ENCODE measurements at regions not wholly inside any gene's neighbourhood (a gene's known extent, or its start where the extent isn't known, plus 50 kb on each side); places are given as distances from the start of the nearest gene placed in this dataset.
"Not testable (repeated sequence)": the region's sequence is repeated elsewhere in the genome, so short reads cannot be mapped to it uniquely, and the experiment has no call there.

- H3K36me3 ChIP-seq: no peaks in the 10 kb centered on the region
- no peak overlapping the region for H3K4me3 ChIP-seq
- DNase-seq: no peak
- H3K4me1 ChIP-seq: peaks cover 0 to 14% (median 2%) of the 10 kb centered on the region in 4 donors
- no peaks in the 10 kb centered on the region for H3K27me3 ChIP-seq
- 54 to 60% methylated on average over 5 of the region's 5 CpGs for WGBS, 2 donors
- TF ChIP-seq EP300 (IDR thresholded peaks at IDR 0.05): no peak
- TF ChIP-seq POLR2AphosphoS5 (IDR thresholded peaks at IDR 0.05): no peak
- TF ChIP-seq CTCF (IDR thresholded peaks at IDR 0.05): no peak
- no peak for TF ChIP-seq POLR2A (IDR thresholded peaks at IDR 0.05)
- H3K9me3 ChIP-seq: no peaks in the 10 kb centered on the region
- no peak overlapping the region for H3K27ac ChIP-seq
- ATAC-seq (ENCODE audit: low FRiP score in 2 of 2): no peak
These were observed 73.0 kb upstream of the PRSS3 start for GRCh38 chr9:33722359-33722675.

- H3K4me3 ChIP-seq: no peak overlapping the region
- no peak overlapping the region for H3K27ac ChIP-seq
- ATAC-seq (ENCODE audit: low FRiP score in 2 of 2): no peak
- 92 to 95% methylated on average over 1 of the region's 1 CpG for WGBS, 2 donors
- H3K9me3 ChIP-seq: no peaks in the 10 kb centered on the region
- no peaks in the 10 kb centered on the region for H3K4me1 ChIP-seq
- no peaks in the 10 kb centered on the region for H3K36me3 ChIP-seq
- DNase-seq: no peak
- TF ChIP-seq EP300 (IDR thresholded peaks at IDR 0.05): no peak
- no peak for TF ChIP-seq POLR2AphosphoS5 (IDR thresholded peaks at IDR 0.05)
- no peak for TF ChIP-seq POLR2A (IDR thresholded peaks at IDR 0.05)
- TF ChIP-seq CTCF (IDR thresholded peaks at IDR 0.05): no peak
- no peaks in the 10 kb centered on the region for H3K27me3 ChIP-seq
These were observed 66.7 kb upstream of the PRSS3 start for GRCh38 chr9:33728613-33729012.

GRCh38 chr9:33731142-33731541 lies 64.2 kb upstream of the PRSS3 start:
- Histone ChIP-seq H3K27me3 (no peaks in the 10 kb centered on the region), H3K4me3 (no peak overlapping the region), H3K27ac (no peak overlapping the region), H3K4me1 (no peaks in the 10 kb centered on the region), H3K36me3 (no peaks in the 10 kb centered on the region), H3K9me3 (no peaks in the 10 kb centered on the region)
- 66 to 67% methylated on average over 4 of the region's 4 CpGs for WGBS, 2 donors
- TF ChIP-seq EP300 (IDR thresholded peaks at IDR 0.05): no peak
- TF ChIP-seq POLR2A (IDR thresholded peaks at IDR 0.05): no peak
- TF ChIP-seq CTCF (IDR thresholded peaks at IDR 0.05): no peak
- TF ChIP-seq POLR2AphosphoS5 (IDR thresholded peaks at IDR 0.05): no peak
- ATAC-seq (ENCODE audit: low FRiP score in 2 of 2) (no peak), DNase-seq (no peak)

- DNase-seq: no peak
- no peak for ATAC-seq (ENCODE audit: low FRiP score in 2 of 2)
- no peak overlapping the region for H3K4me3 ChIP-seq
- H3K36me3 ChIP-seq: no peaks in the 10 kb centered on the region
- H3K9me3 ChIP-seq: no peaks in the 10 kb centered on the region
- 82 to 88% methylated on average over 2 of the region's 2 CpGs for WGBS, 2 donors
- H3K27ac ChIP-seq: no peak overlapping the region
- no peaks in the 10 kb centered on the region for H3K4me1 ChIP-seq
- no peaks in the 10 kb centered on the region for H3K27me3 ChIP-seq
- TF ChIP-seq POLR2A (IDR thresholded peaks at IDR 0.05): no peak
- TF ChIP-seq CTCF (IDR thresholded peaks at IDR 0.05): no peak
- no peak for TF ChIP-seq EP300 (IDR thresholded peaks at IDR 0.05)
- no peak for TF ChIP-seq POLR2AphosphoS5 (IDR thresholded peaks at IDR 0.05)
These were observed 63.7 kb upstream of the PRSS3 start for GRCh38 chr9:33731625-33732024.

GRCh38 chr9:33734247-33734940 lies 61.0 kb upstream of the PRSS3 start:
- not testable (repeated sequence) for ATAC-seq (ENCODE audit: low FRiP score in 2 of 2); H3K27me3 ChIP-seq; H3K27ac ChIP-seq; H3K4me3 ChIP-seq; DNase-seq; H3K4me1 ChIP-seq; H3K9me3 ChIP-seq; H3K36me3 ChIP-seq
- 80 to 96% methylated on average over 5 of the region's 5 CpGs for WGBS, 2 donors

GRCh38 chr9:33734941-33735835 lies 60.2 kb upstream of the PRSS3 start:
- not testable (repeated sequence) for H3K36me3 ChIP-seq; DNase-seq; ATAC-seq (ENCODE audit: low FRiP score in 2 of 2); H3K9me3 ChIP-seq; H3K27ac ChIP-seq; H3K27me3 ChIP-seq; H3K4me3 ChIP-seq; H3K4me1 ChIP-seq
- 76 to 86% methylated on average over 6 of the region's 6 CpGs for WGBS, 2 donors

All from upper lobe of left lung (tissue), 6 donors.